SKM-1 treated with dmso at 0.1 percent for 144 hours (cell line): ENCODE measurements at regions not wholly inside any gene's neighbourhood (a gene's known extent, or its start where the extent isn't known, plus 50 kb on each side); places are given as distances from the start of the nearest gene placed in this dataset.

ENCODE experiments used
- DNase-seq: peaks from one replicate; lab custom pipeline; 2025; ENCODE audit not compliant: unreplicated experiment; lab: John Stamatoyannopoulos, UW

GRCh38 chr5:133831491-133832224, 136.8 kb downstream of the C5orf15 start:
- no peak for DNase-seq

- DNase-seq = no peak
Observed at GRCh38 chr5:133830911-133831310, 137.5 kb downstream of the C5orf15 start.

- no peak for DNase-seq
Observed at GRCh38 chr5:133830281-133830680, 138.1 kb downstream of the C5orf15 start.

- no peak for DNase-seq
Observed at GRCh38 chr5:133829786-133830185, 138.6 kb downstream of the C5orf15 start.

GRCh38 chr5:133828722-133829121, 139.7 kb downstream of the C5orf15 start:
- no peak for DNase-seq

GRCh38 chr5:133827830-133828229, 140.6 kb downstream of the C5orf15 start:
- DNase-seq = no peak

- no peak for DNase-seq
Observed at GRCh38 chr5:133827011-133827410, 141.4 kb downstream of the C5orf15 start.

GRCh38 chr5:133825631-133826289, 142.7 kb downstream of the C5orf15 start:
- DNase-seq = no peak

GRCh38 chr5:133824661-133825254, 143.7 kb downstream of the C5orf15 start:
- DNase-seq = no peak

- no peak for DNase-seq
Observed at GRCh38 chr5:133821889-133822288, 146.5 kb downstream of the C5orf15 start.

- DNase-seq = no peak
Observed at GRCh38 chr5:133821311-133821741, 147.1 kb downstream of the C5orf15 start.

- DNase-seq = no peak
Observed at GRCh38 chr5:133820507-133820906, 147.9 kb downstream of the C5orf15 start.

GRCh38 chr5:133819977-133820471, 148.4 kb downstream of the C5orf15 start:
- no peak for DNase-seq

- DNase-seq = no peak
Observed at GRCh38 chr5:133818869-133819600, 149.4 kb downstream of the C5orf15 start.

- no peak for DNase-seq
Observed at GRCh38 chr5:133818031-133818431, 150.4 kb downstream of the C5orf15 start.

- no peak for DNase-seq
Observed at GRCh38 chr5:133817456-133817855, 151.0 kb downstream of the C5orf15 start.

- no peak for DNase-seq
Observed at GRCh38 chr5:133816791-133817190, 151.6 kb downstream of the C5orf15 start.

- DNase-seq = no peak
Observed at GRCh38 chr5:133814152-133814551, 154.3 kb downstream of the C5orf15 start.

GRCh38 chr5:133811168-133811567, 157.3 kb downstream of the C5orf15 start:
- DNase-seq = no peak

GRCh38 chr5:133809801-133810200, 158.6 kb downstream of the C5orf15 start:
- DNase-seq = no peak

- no peak for DNase-seq
Observed at GRCh38 chr5:133807348-133807747, 161.1 kb downstream of the C5orf15 start.
